ENCODE measurements at regions not wholly inside any gene's neighbourhood (a gene's known extent, or its start where the extent isn't known, plus 50 kb on each side); places are given as distances from the start of the nearest gene placed in this dataset.

DNA sequence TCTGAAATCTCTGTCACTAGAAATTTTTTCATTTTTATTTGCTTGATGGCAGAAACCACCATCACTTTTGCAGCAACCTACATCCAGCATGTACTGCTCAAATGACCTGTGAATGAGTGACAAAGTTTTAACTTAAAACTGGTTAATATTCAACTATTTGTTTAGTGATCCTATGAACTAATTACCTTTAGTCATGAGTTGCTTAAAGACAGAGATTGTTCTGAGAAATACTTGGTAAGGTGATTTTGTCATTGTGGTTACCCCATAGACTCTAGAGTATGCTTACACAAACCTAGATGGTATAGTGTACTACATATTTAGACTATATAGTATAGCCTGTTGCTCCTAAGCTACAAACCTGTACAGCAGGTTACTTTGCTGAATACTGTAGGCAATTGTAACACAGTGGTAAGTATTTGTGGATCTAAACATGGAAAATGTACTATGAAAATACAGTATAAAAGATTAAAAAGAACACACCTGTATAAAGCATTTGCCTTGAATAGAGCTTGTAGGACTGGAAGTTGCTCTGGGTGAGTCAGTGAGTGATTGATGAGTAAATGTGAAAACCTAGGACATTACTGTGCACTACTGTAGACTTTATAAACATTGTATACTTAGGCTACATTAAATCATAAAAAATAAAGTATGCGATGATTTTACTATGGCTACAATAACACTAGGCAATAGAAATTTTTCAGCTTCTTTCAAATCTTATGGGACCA, 256.6 kb upstream of the PPFIA2 start:
- TF ChIP-seq CTCF (IDR thresholded peaks at IDR 0.05; ENCODE audit: low read depth, low read length) (no peak), EZH2phosphoT487 (IDR thresholded peaks at IDR 0.05; ENCODE audit: low read depth) (no peak)

GRCh38 chr12:82012176-82012575, 253.0 kb upstream of the PPFIA2 start:
- H2AFZ ChIP-seq (ENCODE audit: low read depth, low read length) = no peak overlapping the region
- H3K4me2 ChIP-seq (ENCODE audit: low read length) = no peak overlapping the region
- TF ChIP-seq CTCF (IDR thresholded peaks at IDR 0.05; ENCODE audit: low read depth, low read length) (no peak), EZH2phosphoT487 (IDR thresholded peaks at IDR 0.05; ENCODE audit: low read depth) (no peak)
- H3K9me3 ChIP-seq (ENCODE audit: insufficient read depth, low read length) = 0 out of 2 replicates have a peak, but pooled peaks cover 3% of the 10 kb centered on the region
- no peaks in the 10 kb centered on the region for H3K4me1 ChIP-seq (ENCODE audit: low read length)
- no peak overlapping the region for H3K9ac ChIP-seq (ENCODE audit: low read length)
- no peaks in the 10 kb centered on the region for H3K36me3 ChIP-seq (replicated peaks; ENCODE audit: low read depth, low read length)
- H3K79me2 ChIP-seq (ENCODE audit: low read length) = no peaks in the 10 kb centered on the region
- H3K27ac ChIP-seq (ENCODE audit: low read length) = no peak overlapping the region
- no peaks in the 10 kb centered on the region for H4K20me1 ChIP-seq (ENCODE audit: insufficient read depth, low read length)
- H3K27me3 ChIP-seq (ENCODE audit: low read depth, low read length) = no peaks in the 10 kb centered on the region
- no peak overlapping the region for H3K4me3 ChIP-seq (ENCODE audit: low read length)

More for the DNA sequence above, 256.6 kb upstream of the PPFIA2 start:
- H4K20me1 ChIP-seq (ENCODE audit: insufficient read depth, low read length) = no peaks in the 10 kb centered on the region
- H3K4me2 ChIP-seq (ENCODE audit: low read length) = no peak overlapping the region
- H3K4me3 ChIP-seq (ENCODE audit: low read length) = no peak overlapping the region
- no peak overlapping the region for H2AFZ ChIP-seq (ENCODE audit: low read depth, low read length)
- no peak overlapping the region for H3K27ac ChIP-seq (ENCODE audit: low read length)
- no peaks in the 10 kb centered on the region for H3K79me2 ChIP-seq (ENCODE audit: low read length)
- H3K4me1 ChIP-seq (ENCODE audit: low read length) = no peaks in the 10 kb centered on the region
- H3K9me3 ChIP-seq (ENCODE audit: insufficient read depth, low read length) = 0 out of 2 replicates have a peak, but pooled peaks cover 3% of the 10 kb centered on the region
- H3K36me3 ChIP-seq (replicated peaks; ENCODE audit: low read depth, low read length) = no peaks in the 10 kb centered on the region
- no peaks in the 10 kb centered on the region for H3K27me3 ChIP-seq (ENCODE audit: low read depth, low read length)
- H3K9ac ChIP-seq (ENCODE audit: low read length) = no peak overlapping the region

DNA sequence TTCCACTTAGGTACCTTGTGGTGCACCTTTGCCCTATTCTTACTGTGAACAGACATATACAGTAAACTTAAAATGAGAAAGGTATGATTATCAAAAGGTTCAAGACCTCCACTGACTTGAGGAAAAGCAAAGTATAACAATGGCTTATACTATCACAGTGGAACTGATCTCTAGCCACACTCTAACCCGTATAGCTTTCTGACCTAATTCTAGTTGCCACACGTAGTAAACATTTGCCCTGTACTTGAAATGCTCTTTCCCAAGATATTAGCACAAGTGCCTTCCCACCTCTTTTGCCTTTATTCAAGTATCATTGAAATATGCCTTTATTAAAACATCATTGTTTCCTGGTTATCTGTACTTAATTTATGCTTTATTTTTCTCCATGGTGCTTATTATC, 250.4 kb upstream of the PPFIA2 start:
- Histone ChIP-seq H3K27me3 (ENCODE audit: low read depth, low read length) (no peaks in the 10 kb centered on the region), H2AFZ (ENCODE audit: low read depth, low read length) (no peak overlapping the region), H3K36me3 (replicated peaks; ENCODE audit: low read depth, low read length) (no peaks in the 10 kb centered on the region), H3K4me2 (ENCODE audit: low read length) (no peak overlapping the region), H3K9me3 (ENCODE audit: insufficient read depth, low read length) (no peaks in the 10 kb centered on the region), H4K20me1 (ENCODE audit: insufficient read depth, low read length) (no peaks in the 10 kb centered on the region), H3K27ac (ENCODE audit: low read length) (no peak overlapping the region), H3K4me1 (ENCODE audit: low read length) (no peaks in the 10 kb centered on the region), H3K9ac (ENCODE audit: low read length) (no peak overlapping the region), H3K79me2 (ENCODE audit: low read length) (no peaks in the 10 kb centered on the region), H3K4me3 (ENCODE audit: low read length) (no peak overlapping the region)
- TF ChIP-seq CTCF (IDR thresholded peaks at IDR 0.05; ENCODE audit: low read depth, low read length) (no peak), EZH2phosphoT487 (IDR thresholded peaks at IDR 0.05; ENCODE audit: low read depth) (no peak)

DNA sequence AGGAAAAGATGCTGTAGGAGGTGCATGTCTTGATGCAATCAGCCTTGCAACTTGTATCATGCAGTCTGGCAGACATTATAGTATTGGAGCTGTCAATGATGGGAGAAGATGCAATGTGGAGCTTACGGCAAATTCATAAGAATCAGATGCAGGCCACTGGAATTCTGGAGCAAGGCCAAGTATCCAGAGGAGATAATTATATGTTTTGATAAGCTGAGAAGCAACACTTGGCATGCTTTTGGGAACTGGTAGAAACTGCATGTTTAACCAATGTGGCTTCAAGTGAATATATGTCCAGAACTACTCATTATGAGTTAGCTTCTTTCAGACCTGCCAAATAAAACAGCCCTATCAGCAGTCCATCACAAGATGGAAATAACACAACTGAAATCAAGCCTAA, 249.1 kb upstream of the PPFIA2 start:
- Histone ChIP-seq H3K27ac (ENCODE audit: low read length) (no peak overlapping the region), H3K79me2 (ENCODE audit: low read length) (no peaks in the 10 kb centered on the region), H3K9me3 (ENCODE audit: insufficient read depth, low read length) (no peaks in the 10 kb centered on the region), H3K36me3 (replicated peaks; ENCODE audit: low read depth, low read length) (no peaks in the 10 kb centered on the region), H3K9ac (ENCODE audit: low read length) (no peak overlapping the region), H3K4me3 (ENCODE audit: low read length) (no peak overlapping the region), H4K20me1 (ENCODE audit: insufficient read depth, low read length) (no peaks in the 10 kb centered on the region), H3K4me1 (ENCODE audit: low read length) (no peaks in the 10 kb centered on the region), H2AFZ (ENCODE audit: low read depth, low read length) (no peak overlapping the region), H3K4me2 (ENCODE audit: low read length) (no peak overlapping the region), H3K27me3 (ENCODE audit: low read depth, low read length) (no peaks in the 10 kb centered on the region)
- TF ChIP-seq CTCF (IDR thresholded peaks at IDR 0.05; ENCODE audit: low read depth, low read length) = no peak
- no peak for TF ChIP-seq EZH2phosphoT487 (IDR thresholded peaks at IDR 0.05; ENCODE audit: low read depth)
